Neural cell (in vitro differentiated cells): ENCODE measurements at regions not wholly inside any gene's neighbourhood (a gene's known extent, or its start where the extent isn't known, plus 50 kb on each side); places are given as distances from the start of the nearest gene placed in this dataset.

Experiments used
- H2AFZ ChIP-seq: fragments of 200-600, 300-800 bp; sonication (generic), shearing (Covaris generic); 2 replicates; pipeline ENCODE4 v1.6.0; 2014; ENCODE audit warnings: low read depth, mild to moderate bottlenecking, antibody characterized with exemption, low read length, moderate library complexity
- H3F3A ChIP-seq: fragments of 200-600 bp; shearing (Covaris generic); 2 replicates; pipeline ENCODE4 v1.6.1; 2016; ENCODE audit warnings: mild to moderate bottlenecking, moderate library complexity, mixed read lengths, antibody characterized with exemption, low read length; ENCODE audit not compliant: insufficient read depth, poor library complexity, severe bottlenecking
- H3K27ac ChIP-seq: fragments of 200-600, 300-800 bp; sonication (generic), shearing (Covaris generic); 2 replicates; pipeline ENCODE4 v1.5.1; 2014; ENCODE audit warnings: mild to moderate bottlenecking, low read length, moderate library complexity
- H3K27me3 ChIP-seq: fragments of 300-800, 200-600 bp; sonication (generic), shearing (Covaris generic); 2 replicates; pipeline ENCODE4 v1.6.0; 2014; ENCODE audit warnings: mild to moderate bottlenecking, low read depth, low read length, moderate library complexity; ENCODE audit not compliant: insufficient read depth
- H3K36me3 ChIP-seq: fragments of 300-800, 200-600 bp; sonication (generic), shearing (Covaris generic); 2 replicates; pipeline ENCODE4 v1.5.1; 2014; ENCODE audit warnings: mild to moderate bottlenecking, antibody characterized with exemption, low read length, moderate library complexity; ENCODE audit not compliant: insufficient read depth
- H3K4me2 ChIP-seq: fragments of 300-800, 200-600 bp; sonication (generic), shearing (Covaris generic); 2 replicates; pipeline ENCODE4 v1.6.0; 2014; ENCODE audit warnings: mild to moderate bottlenecking, low read length
- H3K4me3 ChIP-seq: fragments of 300-800, 200-600 bp; sonication (generic), shearing (Covaris generic); 2 replicates; pipeline ENCODE4 v1.5.1; 2014; ENCODE audit warnings: mild to moderate bottlenecking, low read length, moderate library complexity
- H3K79me2 ChIP-seq: fragments of 200-600 bp; shearing (Covaris generic); replicated peaks from 2 replicates; pipeline ENCODE4 v1.6.0; 2014; ENCODE audit warnings: mild to moderate bottlenecking, low read length, moderate library complexity; ENCODE audit not compliant: insufficient read depth
- H3K9ac ChIP-seq: fragments of 300-800, 200-600 bp; sonication (generic), shearing (Covaris generic); 2 replicates; pipeline ENCODE4 v1.6.1; 2016; ENCODE audit warnings: mild to moderate bottlenecking, low read length, mixed read lengths
- H3K9me2 ChIP-seq: fragments of 200-600 bp; shearing (Covaris generic); 2 replicates; pipeline ENCODE4 v1.6.1; 2016; ENCODE audit warnings: mild to moderate bottlenecking, low read length, mixed read lengths; ENCODE audit not compliant: insufficient read depth
- H3K9me3 ChIP-seq: fragments of 200-600, 300-800 bp; sonication (generic), shearing (Covaris generic); 2 replicates; pipeline ENCODE4 v1.6.1; 2016; ENCODE audit warnings: mild to moderate bottlenecking, mixed run types, low read length, moderate library complexity, mixed read lengths
- H4K20me1 ChIP-seq: fragments of 200-600 bp; shearing (Covaris generic); 2 replicates; pipeline ENCODE4 v1.6.1; 2016; ENCODE audit warnings: mild to moderate bottlenecking, mixed run types; ENCODE audit not compliant: insufficient read depth
- EP300 ChIP-seq: fragments of 450-650 bp; conservative IDR thresholded peaks from 2 replicates; pipeline ENCODE4 v1.6.1; 2014; ENCODE audit warnings: antibody characterized with exemption, mild to moderate bottlenecking, moderate library complexity; ENCODE audit not compliant: poor library complexity, severe bottlenecking
- EZH2 ChIP-seq: fragments of 200-600, 300-800 bp; shearing (Covaris generic), sonication (generic); IDR thresholded peaks from 2 replicates; pipeline ENCODE4 v1.6.1; 2014; ENCODE audit warnings: antibody characterized with exemption, low read length, borderline replicate concordance, mild to moderate bottlenecking; ENCODE audit not compliant: insufficient read depth, poor library complexity, severe bottlenecking
- MXI1 ChIP-seq: fragments of 450-650 bp; conservative IDR thresholded peaks from 2 replicates; pipeline ENCODE4 v1.6.1; 2014; ENCODE audit warnings: antibody characterized with exemption, mild to moderate bottlenecking; ENCODE audit not compliant: poor library complexity, severe bottlenecking
- POLR2AphosphoS5 ChIP-seq: IDR thresholded peaks from 2 replicates; pipeline ENCODE4 v1.6.1; 2012
- RAD21 ChIP-seq: fragments of 450-650 bp; conservative IDR thresholded peaks from 2 replicates; pipeline ENCODE4 v1.6.1; 2014; ENCODE audit warnings: antibody characterized with exemption, mild to moderate bottlenecking, moderate library complexity
- SMC3 ChIP-seq: fragments of 450-650 bp; conservative IDR thresholded peaks from 2 replicates; pipeline ENCODE4 v1.6.1; 2014; ENCODE audit warnings: antibody characterized with exemption, mild to moderate bottlenecking, moderate library complexity; ENCODE audit not compliant: poor library complexity
- TAF1 ChIP-seq: IDR thresholded peaks from 2 replicates; pipeline ENCODE4 v1.6.1; 2012; ENCODE audit warnings: low read depth
- TF ChIP-seq, protein P1 (sequence below): fragments of 450-650 bp; IDR thresholded peaks from 2 replicates; pipeline ENCODE4 v1.5.1; 2014; ENCODE audit warnings: antibody characterized with exemption, mild to moderate bottlenecking, moderate library complexity; ENCODE audit not compliant: poor library complexity, severe bottlenecking
- TF ChIP-seq, protein P2 (sequence below): IDR thresholded peaks from 2 replicates; pipeline ENCODE4 v1.6.1; 2012; ENCODE audit warnings: borderline replicate concordance

DNA sequence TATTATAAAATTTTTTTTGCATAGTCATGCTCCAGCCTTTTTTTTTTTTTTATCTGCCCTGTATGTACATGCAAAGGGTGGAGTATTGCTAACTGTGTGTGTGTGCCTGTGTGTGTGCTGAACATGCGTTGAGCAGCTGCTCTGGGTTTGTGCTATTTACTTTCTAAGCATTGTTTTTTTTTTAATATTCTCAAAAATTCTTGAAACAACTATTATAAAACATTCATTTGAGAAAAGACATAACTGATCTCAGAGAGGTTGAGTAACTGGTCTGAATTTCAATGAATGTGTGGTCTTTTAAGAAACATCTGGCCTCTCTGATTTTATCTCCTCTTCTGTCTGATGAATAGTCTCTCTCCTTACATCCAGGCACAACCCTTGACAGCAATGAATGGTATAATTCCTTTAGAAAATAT lies 366.0 kb upstream of the SLC14A2 start:
- no peak overlapping the region for H3K9ac ChIP-seq
- no peaks in the 10 kb centered on the region for H3F3A ChIP-seq
- no peak for TF ChIP-seq SMC3
- no peak for TF ChIP-seq EP300
- no peak for TF ChIP-seq TAF1
- TF ChIP-seq RAD21, result no peak
- TF ChIP-seq, protein P1, sequence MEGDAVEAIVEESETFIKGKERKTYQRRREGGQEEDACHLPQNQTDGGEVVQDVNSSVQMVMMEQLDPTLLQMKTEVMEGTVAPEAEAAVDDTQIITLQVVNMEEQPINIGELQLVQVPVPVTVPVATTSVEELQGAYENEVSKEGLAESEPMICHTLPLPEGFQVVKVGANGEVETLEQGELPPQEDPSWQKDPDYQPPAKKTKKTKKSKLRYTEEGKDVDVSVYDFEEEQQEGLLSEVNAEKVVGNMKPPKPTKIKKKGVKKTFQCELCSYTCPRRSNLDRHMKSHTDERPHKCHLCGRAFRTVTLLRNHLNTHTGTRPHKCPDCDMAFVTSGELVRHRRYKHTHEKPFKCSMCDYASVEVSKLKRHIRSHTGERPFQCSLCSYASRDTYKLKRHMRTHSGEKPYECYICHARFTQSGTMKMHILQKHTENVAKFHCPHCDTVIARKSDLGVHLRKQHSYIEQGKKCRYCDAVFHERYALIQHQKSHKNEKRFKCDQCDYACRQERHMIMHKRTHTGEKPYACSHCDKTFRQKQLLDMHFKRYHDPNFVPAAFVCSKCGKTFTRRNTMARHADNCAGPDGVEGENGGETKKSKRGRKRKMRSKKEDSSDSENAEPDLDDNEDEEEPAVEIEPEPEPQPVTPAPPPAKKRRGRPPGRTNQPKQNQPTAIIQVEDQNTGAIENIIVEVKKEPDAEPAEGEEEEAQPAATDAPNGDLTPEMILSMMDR, result no peak
- no peak for TF ChIP-seq EZH2
- TF ChIP-seq POLR2AphosphoS5, result no peak
- no peak for TF ChIP-seq MXI1
- TF ChIP-seq, protein P2, sequence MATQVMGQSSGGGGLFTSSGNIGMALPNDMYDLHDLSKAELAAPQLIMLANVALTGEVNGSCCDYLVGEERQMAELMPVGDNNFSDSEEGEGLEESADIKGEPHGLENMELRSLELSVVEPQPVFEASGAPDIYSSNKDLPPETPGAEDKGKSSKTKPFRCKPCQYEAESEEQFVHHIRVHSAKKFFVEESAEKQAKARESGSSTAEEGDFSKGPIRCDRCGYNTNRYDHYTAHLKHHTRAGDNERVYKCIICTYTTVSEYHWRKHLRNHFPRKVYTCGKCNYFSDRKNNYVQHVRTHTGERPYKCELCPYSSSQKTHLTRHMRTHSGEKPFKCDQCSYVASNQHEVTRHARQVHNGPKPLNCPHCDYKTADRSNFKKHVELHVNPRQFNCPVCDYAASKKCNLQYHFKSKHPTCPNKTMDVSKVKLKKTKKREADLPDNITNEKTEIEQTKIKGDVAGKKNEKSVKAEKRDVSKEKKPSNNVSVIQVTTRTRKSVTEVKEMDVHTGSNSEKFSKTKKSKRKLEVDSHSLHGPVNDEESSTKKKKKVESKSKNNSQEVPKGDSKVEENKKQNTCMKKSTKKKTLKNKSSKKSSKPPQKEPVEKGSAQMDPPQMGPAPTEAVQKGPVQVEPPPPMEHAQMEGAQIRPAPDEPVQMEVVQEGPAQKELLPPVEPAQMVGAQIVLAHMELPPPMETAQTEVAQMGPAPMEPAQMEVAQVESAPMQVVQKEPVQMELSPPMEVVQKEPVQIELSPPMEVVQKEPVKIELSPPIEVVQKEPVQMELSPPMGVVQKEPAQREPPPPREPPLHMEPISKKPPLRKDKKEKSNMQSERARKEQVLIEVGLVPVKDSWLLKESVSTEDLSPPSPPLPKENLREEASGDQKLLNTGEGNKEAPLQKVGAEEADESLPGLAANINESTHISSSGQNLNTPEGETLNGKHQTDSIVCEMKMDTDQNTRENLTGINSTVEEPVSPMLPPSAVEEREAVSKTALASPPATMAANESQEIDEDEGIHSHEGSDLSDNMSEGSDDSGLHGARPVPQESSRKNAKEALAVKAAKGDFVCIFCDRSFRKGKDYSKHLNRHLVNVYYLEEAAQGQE, result no peak
- no peaks in the 10 kb centered on the region for H3K9me2 ChIP-seq
- H3K27me3 ChIP-seq, result no peaks in the 10 kb centered on the region
- no peak overlapping the region for H3K4me3 ChIP-seq
- H2AFZ ChIP-seq, result no peak overlapping the region
- H4K20me1 ChIP-seq, result no peaks in the 10 kb centered on the region
- H3K79me2 ChIP-seq, result no peaks in the 10 kb centered on the region
- H3K9me3 ChIP-seq, result no peaks in the 10 kb centered on the region
- no peak overlapping the region for H3K27ac ChIP-seq
- H3K36me3 ChIP-seq, result no peaks in the 10 kb centered on the region
- H3K4me2 ChIP-seq, result no peak overlapping the region

DNA sequence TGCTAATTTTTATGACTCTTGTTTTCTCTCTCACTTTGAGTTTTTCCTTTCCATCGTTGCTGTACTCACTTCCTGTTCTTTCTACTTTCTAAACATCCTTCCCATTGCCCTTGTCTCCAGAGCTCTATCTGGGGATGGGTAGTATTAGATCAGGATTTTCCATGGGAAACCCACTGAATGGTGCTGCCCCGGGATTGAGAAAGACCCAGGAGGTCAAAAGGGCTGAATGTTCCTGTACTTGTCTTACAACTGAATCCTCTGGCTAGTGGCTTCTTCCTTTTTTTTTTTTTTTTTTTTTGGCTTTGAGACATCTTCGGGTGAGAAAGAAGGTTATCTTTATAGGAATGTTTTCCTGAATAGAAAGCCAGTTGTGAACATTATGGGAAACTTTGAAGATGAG lies 364.8 kb upstream of the SLC14A2 start:
- H3K4me3 ChIP-seq, result no peak overlapping the region
- H3K9me2 ChIP-seq, result no peaks in the 10 kb centered on the region
- TF ChIP-seq EP300 (no peak), RAD21 (no peak), EZH2 (no peak), MXI1 (no peak)
- H3K4me2 ChIP-seq, result no peak overlapping the region
- H4K20me1 ChIP-seq, result no peaks in the 10 kb centered on the region
- no peak overlapping the region for H3K9ac ChIP-seq
- H3K27ac ChIP-seq, result no peak overlapping the region
- H3F3A ChIP-seq, result no peaks in the 10 kb centered on the region
- H3K9me3 ChIP-seq, result no peaks in the 10 kb centered on the region
- no peaks in the 10 kb centered on the region for H3K36me3 ChIP-seq
- H3K79me2 ChIP-seq, result no peaks in the 10 kb centered on the region
- no peaks in the 10 kb centered on the region for H3K27me3 ChIP-seq
- no peak overlapping the region for H2AFZ ChIP-seq

DNA sequence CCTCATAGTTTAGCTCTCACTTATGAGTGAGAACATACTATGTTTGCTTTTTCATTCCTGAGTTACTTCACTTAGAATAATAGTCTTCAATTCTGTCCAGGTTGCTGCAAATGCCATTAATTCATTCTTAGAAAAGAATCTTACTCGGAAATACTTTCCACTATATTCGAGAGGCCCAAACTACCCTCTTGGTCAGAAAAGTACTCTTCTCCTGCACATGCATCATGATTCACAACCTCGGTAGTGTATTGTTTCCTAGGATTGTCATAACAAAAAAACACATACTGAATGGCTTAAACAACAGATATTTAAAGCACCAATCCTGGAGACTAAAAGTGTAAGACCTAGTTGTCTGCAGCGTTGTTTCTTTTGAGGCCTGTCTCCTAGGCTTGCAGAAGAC lies 364.0 kb upstream of the SLC14A2 start:
- no peaks in the 10 kb centered on the region for H3F3A ChIP-seq
- H3K79me2 ChIP-seq, result no peaks in the 10 kb centered on the region
- H3K27ac ChIP-seq, result no peak overlapping the region
- no peaks in the 10 kb centered on the region for H4K20me1 ChIP-seq
- no peak overlapping the region for H3K9ac ChIP-seq
- H2AFZ ChIP-seq, result no peak overlapping the region
- H3K9me2 ChIP-seq, result no peaks in the 10 kb centered on the region
- no peak overlapping the region for H3K4me3 ChIP-seq
- no peaks in the 10 kb centered on the region for H3K27me3 ChIP-seq
- H3K4me2 ChIP-seq, result no peak overlapping the region
- H3K9me3 ChIP-seq, result no peaks in the 10 kb centered on the region
- H3K36me3 ChIP-seq, result no peaks in the 10 kb centered on the region
- TF ChIP-seq, protein P2, result no peak
- TF ChIP-seq EP300 (no peak), RAD21 (no peak), POLR2AphosphoS5 (no peak), TAF1 (no peak), MXI1 (no peak), SMC3 (no peak), EZH2 (no peak)
- TF ChIP-seq, protein P1, result no peak
